Gastroesophageal sphincter (tissue), 3 donors: ENCODE measurements at regions not wholly inside any gene's neighbourhood (a gene's known extent, or its start where the extent isn't known, plus 50 kb on each side); places are given as distances from the start of the nearest gene placed in this dataset.
"Not testable (repeated sequence)": the region's sequence is repeated elsewhere in the genome, so short reads cannot be mapped to it uniquely, and the experiment has no call there.

ENCODE experiments used
- CTCF ChIP-seq, 4 experiments: fragments of 200-600 bp in 2 of 4; fragments of 450-650 bp in 2 of 4; sonication (generic) in 1 of 4; IDR thresholded peaks; one replicate each; pipeline ENCODE4 v1.5.1; 2017 to 2019; ENCODE audit warnings: antibody characterized with exemption in 4 of 4, mild to moderate bottlenecking in 2 of 4, moderate library complexity in 2 of 4
- POLR2A ChIP-seq, 2 donors: fragments of 450-650 bp; IDR thresholded peaks; one replicate each; pipeline ENCODE4 v1.6.1; 2017; ENCODE audit warnings: antibody characterized with exemption in 2 of 2, mild to moderate bottlenecking in 2 of 2, moderate library complexity in 1 of 2
- POLR2AphosphoS5 ChIP-seq: sonication (generic); formaldehyde crosslinking; IDR thresholded peaks from one replicate; pipeline ENCODE4 v1.6.1; 2017; ENCODE audit warnings: antibody characterized with exemption

GRCh38 chr3:20618621-20619020 lies 432.6 kb upstream of the SGO1 start:
- not testable (repeated sequence) for TF ChIP-seq CTCF (IDR thresholded peaks at IDR 0.05); POLR2A (IDR thresholded peaks at IDR 0.05); POLR2AphosphoS5
